C4-2B (cell line): ENCODE measurements at regions not wholly inside any gene's neighbourhood (a gene's known extent, or its start where the extent isn't known, plus 50 kb on each side); places are given as distances from the start of the nearest gene placed in this dataset.

Source experiments
- CTCF ChIP-seq: fragments of 450-650 bp; conservative IDR thresholded peaks from 2 replicates; pipeline ENCODE4 v1.5.1; 2017; ENCODE audit warnings: mild to moderate bottlenecking
- ZFX ChIP-seq: fragments of 450-650 bp; IDR thresholded peaks from 2 replicates; pipeline ENCODE4 v1.6.1; 2017

- TF ChIP-seq CTCF (no peak), ZFX (no peak)
Observed at GRCh38 chr13:111458739-111459138, 138.3 kb downstream of the TEX29 start.
